Fibroblast of lung (primary cell): ENCODE measurements at regions not wholly inside any gene's neighbourhood (a gene's known extent, or its start where the extent isn't known, plus 50 kb on each side); places are given as distances from the start of the nearest gene placed in this dataset.
"Not testable (repeated sequence)": the region's sequence is repeated elsewhere in the genome, so short reads cannot be mapped to it uniquely, and the experiment has no call there.

Source experiments
- DNase-seq, 2 donors: peaks; one replicate each; pipeline versions ENCODE4 v3.0.0 to v3.0.0-alpha.2; 2010; ENCODE audit warnings: low read depth in 2 of 2
- H2AFZ ChIP-seq: 2 replicates; pipeline ENCODE4 v1.5.1; 2012; ENCODE audit warnings: low read length, control low read depth, inconsistent platforms
- H3K27ac ChIP-seq: 2 replicates; pipeline ENCODE4 v1.5.1; 2011; ENCODE audit warnings: low read length, control low read depth; ENCODE audit not compliant: insufficient read depth
- H3K27me3 ChIP-seq: 2 replicates; pipeline ENCODE4 v1.5.1; 2011; ENCODE audit warnings: mild to moderate bottlenecking, low read length; ENCODE audit not compliant: control insufficient read depth, insufficient read depth
- H3K36me3 ChIP-seq: 2 replicates; pipeline ENCODE4 v1.5.1; 2011; ENCODE audit warnings: low read length; ENCODE audit not compliant: control insufficient read depth, insufficient read depth
- H3K4me1 ChIP-seq: 2 replicates; pipeline ENCODE4 v1.5.1; 2011; ENCODE audit warnings: low read length; ENCODE audit not compliant: control insufficient read depth, insufficient read depth; ENCODE audit errors: extremely low read depth
- H3K4me2 ChIP-seq: 2 replicates; pipeline ENCODE4 v1.5.1; 2011; ENCODE audit warnings: low read length, control low read depth; ENCODE audit not compliant: insufficient read depth; ENCODE audit errors: extremely low read depth
- H3K4me3 ChIP-seq, 4 experiments: fragments of 200-600 bp in 1 of 4; sonication (generic) in 1 of 4; replicated peaks in 1 of 4; 2 replicates each; pipeline ENCODE4 v1.5.1; 2011 to 2016; ENCODE audit warnings: low read length in 4 of 4, low read depth in 3 of 4, mild to moderate bottlenecking in 3 of 4, control low read depth in 2 of 4, inconsistent platforms in 1 of 4, mixed read lengths in 1 of 4; ENCODE audit not compliant: insufficient read depth in 1 of 4; ENCODE audit errors: control extremely low read depth in 1 of 4
- H3K79me2 ChIP-seq: 2 replicates; pipeline ENCODE4 v1.5.1; 2012; ENCODE audit warnings: mild to moderate bottlenecking, low read length, inconsistent platforms; ENCODE audit not compliant: control insufficient read depth, insufficient read depth
- H3K9ac ChIP-seq: 2 replicates; pipeline ENCODE4 v1.5.1; 2011; ENCODE audit warnings: mild to moderate bottlenecking, low read length, control low read depth; ENCODE audit not compliant: insufficient read depth
- H3K9me3 ChIP-seq: 2 replicates; pipeline ENCODE4 v1.5.1; 2012; ENCODE audit warnings: low read depth, low read length; ENCODE audit not compliant: control insufficient read depth, insufficient read depth
- H4K20me1 ChIP-seq: 2 replicates; pipeline ENCODE4 v1.5.1; 2011; ENCODE audit warnings: low read length; ENCODE audit not compliant: control insufficient read depth, insufficient read depth; ENCODE audit errors: extremely low read depth
- EZH2 ChIP-seq: IDR thresholded peaks from 2 replicates; pipeline ENCODE4 v1.5.1; 2012; ENCODE audit warnings: low read length, control low read depth, mild to moderate bottlenecking; ENCODE audit errors: missing control alignments
- TF ChIP-seq, protein P1 (sequence below), 2 donors: IDR thresholded peaks in 1 of 2; conservative IDR thresholded peaks in 1 of 2; 1 replicate in 1 of 2; 2 replicates in 1 of 2; pipeline ENCODE4 v1.5.1; 2011 to 2012; ENCODE audit warnings: low read length in 2 of 2, control low read depth in 1 of 2, inconsistent platforms in 1 of 2, low read depth in 1 of 2, mild to moderate bottlenecking in 1 of 2

DNA sequence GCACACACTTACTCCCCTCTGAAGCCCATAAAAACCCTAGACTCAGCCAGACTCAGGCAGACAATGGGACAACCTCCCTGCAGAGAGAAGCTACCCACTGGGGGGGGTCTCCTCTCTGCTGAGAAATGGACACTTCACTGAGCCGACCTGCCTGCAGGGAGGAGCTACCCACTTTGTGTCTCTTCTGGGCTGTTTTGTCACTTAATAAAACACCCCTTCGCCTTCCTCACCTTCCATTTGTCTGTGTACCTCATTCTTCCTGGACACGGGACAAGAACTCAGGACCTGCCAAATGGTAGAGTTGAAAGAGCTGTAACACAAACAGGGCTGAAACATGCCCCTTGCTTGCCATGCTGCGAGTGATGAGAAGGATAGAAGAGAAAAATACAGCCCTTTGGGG lies 151.7 kb upstream of the HDDC2 start:
- DNase-seq = no peak
- Histone ChIP-seq H3K36me3 (no peaks in the 10 kb centered on the region), H3K4me1 (no peaks in the 10 kb centered on the region), H3K27ac (no peak overlapping the region), H3K27me3 (no peaks in the 10 kb centered on the region), H3K79me2 (no peaks in the 10 kb centered on the region), H3K4me2 (no peak overlapping the region), H3K4me3 (no peak overlapping the region), H3K9me3 (no peaks in the 10 kb centered on the region), H2AFZ (no peak overlapping the region), H4K20me1 (no peaks in the 10 kb centered on the region), H3K9ac (no peak overlapping the region)
- no peak for TF ChIP-seq EZH2
- TF ChIP-seq, protein P1, sequence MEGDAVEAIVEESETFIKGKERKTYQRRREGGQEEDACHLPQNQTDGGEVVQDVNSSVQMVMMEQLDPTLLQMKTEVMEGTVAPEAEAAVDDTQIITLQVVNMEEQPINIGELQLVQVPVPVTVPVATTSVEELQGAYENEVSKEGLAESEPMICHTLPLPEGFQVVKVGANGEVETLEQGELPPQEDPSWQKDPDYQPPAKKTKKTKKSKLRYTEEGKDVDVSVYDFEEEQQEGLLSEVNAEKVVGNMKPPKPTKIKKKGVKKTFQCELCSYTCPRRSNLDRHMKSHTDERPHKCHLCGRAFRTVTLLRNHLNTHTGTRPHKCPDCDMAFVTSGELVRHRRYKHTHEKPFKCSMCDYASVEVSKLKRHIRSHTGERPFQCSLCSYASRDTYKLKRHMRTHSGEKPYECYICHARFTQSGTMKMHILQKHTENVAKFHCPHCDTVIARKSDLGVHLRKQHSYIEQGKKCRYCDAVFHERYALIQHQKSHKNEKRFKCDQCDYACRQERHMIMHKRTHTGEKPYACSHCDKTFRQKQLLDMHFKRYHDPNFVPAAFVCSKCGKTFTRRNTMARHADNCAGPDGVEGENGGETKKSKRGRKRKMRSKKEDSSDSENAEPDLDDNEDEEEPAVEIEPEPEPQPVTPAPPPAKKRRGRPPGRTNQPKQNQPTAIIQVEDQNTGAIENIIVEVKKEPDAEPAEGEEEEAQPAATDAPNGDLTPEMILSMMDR (conservative IDR thresholded peaks at IDR 0.05 in 1 of 2, IDR thresholded peaks at IDR 0.05 in 1 of 2; ENCODE audit: low read depth in 1 of 2, low read length in 2 of 2) = no peak

DNA sequence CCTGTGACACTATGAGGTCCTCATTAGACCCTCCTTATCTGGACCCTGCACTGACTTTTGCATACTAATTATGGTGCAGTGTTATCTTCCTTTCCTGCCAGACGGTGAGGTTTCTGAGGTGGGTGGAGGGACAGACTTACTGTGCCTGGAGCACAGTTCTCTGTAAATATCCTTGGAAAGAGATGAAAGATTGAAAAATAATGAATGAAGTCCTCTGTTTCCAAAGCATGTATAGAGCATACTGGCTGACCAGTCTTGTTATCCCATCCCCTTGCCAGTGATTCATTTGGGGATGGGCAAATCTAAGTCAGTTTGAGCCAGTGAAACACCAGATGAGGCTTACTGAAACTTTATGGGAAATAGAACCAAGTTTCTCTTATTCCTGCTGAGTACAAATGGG lies 152.6 kb upstream of the HDDC2 start:
- Histone ChIP-seq H4K20me1 (no peaks in the 10 kb centered on the region), H3K79me2 (no peaks in the 10 kb centered on the region), H3K9ac (no peak overlapping the region), H2AFZ (no peak overlapping the region), H3K27ac (no peak overlapping the region), H3K4me2 (no peak overlapping the region), H3K36me3 (no peaks in the 10 kb centered on the region), H3K4me1 (no peaks in the 10 kb centered on the region), H3K9me3 (no peaks in the 10 kb centered on the region), H3K4me3 (no peak overlapping the region), H3K27me3 (no peaks in the 10 kb centered on the region)
- TF ChIP-seq EZH2 = no peak
- TF ChIP-seq, protein P1 (conservative IDR thresholded peaks at IDR 0.05 in 1 of 2, IDR thresholded peaks at IDR 0.05 in 1 of 2; ENCODE audit: low read depth in 1 of 2, low read length in 2 of 2) = no peak
- DNase-seq = no peak

DNA sequence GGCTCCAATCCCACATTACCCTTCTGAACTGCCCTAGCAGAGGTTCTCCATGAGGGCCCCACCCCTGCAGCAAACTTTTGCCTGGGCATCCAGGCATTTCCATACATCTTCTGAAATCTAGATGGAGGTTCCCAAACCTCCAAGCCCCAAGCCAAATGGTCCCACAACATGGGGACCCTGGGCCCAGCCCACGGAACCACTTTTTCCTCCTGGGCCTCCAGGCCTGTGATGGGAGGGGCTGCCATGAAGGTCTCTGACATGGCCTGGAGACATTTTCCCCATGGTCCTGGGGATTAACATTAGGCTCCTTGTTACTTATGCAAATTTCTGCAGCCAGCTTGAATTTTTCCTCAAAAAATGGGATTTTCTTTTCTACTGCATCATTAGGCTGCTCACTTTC lies 156.7 kb upstream of the HDDC2 start:
- H2AFZ ChIP-seq, H3K9me3 ChIP-seq, H3K4me3 ChIP-seq, H4K20me1 ChIP-seq, H3K9ac ChIP-seq, H3K4me1 ChIP-seq, H3K27me3 ChIP-seq, DNase-seq, H3K79me2 ChIP-seq, H3K27ac ChIP-seq, H3K36me3 ChIP-seq, H3K4me2 ChIP-seq: not testable (repeated sequence)

DNA sequence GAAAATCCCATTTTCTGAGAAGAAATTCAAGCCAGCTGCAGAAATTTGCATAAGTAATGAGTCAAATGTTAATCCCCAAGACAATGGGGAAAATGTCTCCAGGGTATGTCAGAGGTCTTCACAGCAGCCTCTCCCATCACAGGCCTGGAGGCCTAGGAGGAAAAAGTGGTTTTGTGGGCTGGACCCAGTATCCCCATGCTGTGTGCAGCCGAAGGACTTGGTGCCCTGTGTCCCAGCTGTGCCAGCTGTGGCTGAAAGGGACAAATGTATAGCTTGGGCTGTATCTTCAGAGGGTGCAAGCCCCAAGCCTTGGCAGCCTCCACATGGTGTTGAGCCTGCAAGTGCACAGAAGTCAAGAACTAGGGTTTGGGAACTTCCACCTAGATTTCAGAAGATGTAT lies 163.6 kb upstream of the HDDC2 start:
- not testable (repeated sequence) for H2AFZ ChIP-seq, H3K4me1 ChIP-seq, H4K20me1 ChIP-seq, H3K36me3 ChIP-seq, H3K4me3 ChIP-seq, H3K9ac ChIP-seq, H3K79me2 ChIP-seq, H3K27me3 ChIP-seq, H3K27ac ChIP-seq, H3K9me3 ChIP-seq, H3K4me2 ChIP-seq, DNase-seq
